ENCODE measurements at regions not wholly inside any gene's neighbourhood (a gene's known extent, or its start where the extent isn't known, plus 50 kb on each side); places are given as distances from the start of the nearest gene placed in this dataset.

DNA sequence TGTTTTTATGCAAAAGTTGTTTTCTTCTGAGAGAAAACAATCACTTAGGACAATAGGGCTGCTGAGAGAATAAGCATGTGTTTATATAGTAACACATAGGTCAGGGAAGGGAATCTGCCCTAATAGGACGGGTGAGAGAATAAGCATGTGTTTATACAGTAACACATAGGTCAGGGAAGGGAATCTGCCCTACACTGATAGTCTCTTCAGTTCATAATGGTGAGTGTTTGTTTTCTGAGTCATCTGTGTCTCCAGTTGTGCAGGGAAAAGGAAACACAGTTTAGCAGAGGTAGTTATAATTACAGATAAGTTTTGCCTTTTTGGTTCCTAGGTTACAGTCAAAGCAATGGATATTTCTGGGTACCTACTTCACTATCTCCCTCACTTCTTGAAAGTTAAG, 252.3 kb upstream of the CA10 start:
- TF ChIP-seq, protein P1, sequence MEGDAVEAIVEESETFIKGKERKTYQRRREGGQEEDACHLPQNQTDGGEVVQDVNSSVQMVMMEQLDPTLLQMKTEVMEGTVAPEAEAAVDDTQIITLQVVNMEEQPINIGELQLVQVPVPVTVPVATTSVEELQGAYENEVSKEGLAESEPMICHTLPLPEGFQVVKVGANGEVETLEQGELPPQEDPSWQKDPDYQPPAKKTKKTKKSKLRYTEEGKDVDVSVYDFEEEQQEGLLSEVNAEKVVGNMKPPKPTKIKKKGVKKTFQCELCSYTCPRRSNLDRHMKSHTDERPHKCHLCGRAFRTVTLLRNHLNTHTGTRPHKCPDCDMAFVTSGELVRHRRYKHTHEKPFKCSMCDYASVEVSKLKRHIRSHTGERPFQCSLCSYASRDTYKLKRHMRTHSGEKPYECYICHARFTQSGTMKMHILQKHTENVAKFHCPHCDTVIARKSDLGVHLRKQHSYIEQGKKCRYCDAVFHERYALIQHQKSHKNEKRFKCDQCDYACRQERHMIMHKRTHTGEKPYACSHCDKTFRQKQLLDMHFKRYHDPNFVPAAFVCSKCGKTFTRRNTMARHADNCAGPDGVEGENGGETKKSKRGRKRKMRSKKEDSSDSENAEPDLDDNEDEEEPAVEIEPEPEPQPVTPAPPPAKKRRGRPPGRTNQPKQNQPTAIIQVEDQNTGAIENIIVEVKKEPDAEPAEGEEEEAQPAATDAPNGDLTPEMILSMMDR (IDR thresholded peaks at IDR 0.05 in 4 of 5, conservative IDR thresholded peaks at IDR 0.05 in 1 of 5): no peak
- TF ChIP-seq POLR2A (IDR thresholded peaks at IDR 0.05): no peak
